WTC11 (cell line): ENCODE measurements at regions not wholly inside any gene's neighbourhood (a gene's known extent, or its start where the extent isn't known, plus 50 kb on each side); places are given as distances from the start of the nearest gene placed in this dataset.

Experiments
- ATAC-seq: fragments of 200-7000 bp; cut with Tn5 transposase; 2 replicates; pipeline ENCODE4 v1.10.0; 2021; ENCODE audit warnings: mild to moderate bottlenecking, moderate library complexity
- CTCF ChIA-PET: fragments of 300-600 bp; sonication (Branson Sonifier 250); formaldehyde crosslinking; loops from one replicate; lab custom pipeline; 2021; ENCODE audit warnings: antibody characterized with exemption; lab: Charles Lee
- POLR2A ChIA-PET: fragments of 350-600 bp; sonication (Branson Sonifier 250); formaldehyde crosslinking; loops from one replicate; lab custom pipeline; 2021; ENCODE audit warnings: antibody characterized with exemption; lab: Charles Lee
- DNase-seq: peaks from one replicate; pipeline ENCODE4 v3.0.0; 2021; ENCODE audit warnings: low spot score
- H3K27ac Mint-ChIP-seq: 2 replicates; pipeline ENCODE4 v1.8.0; 2021; ENCODE audit warnings: mixed read lengths
- H3K27me3 Mint-ChIP-seq: 2 replicates; pipeline ENCODE4 v1.8.0; 2021; ENCODE audit warnings: low read depth, mild to moderate bottlenecking, moderate library complexity, mixed read lengths
- H3K36me3 Mint-ChIP-seq: 2 replicates; pipeline ENCODE4 v1.8.0; 2021; ENCODE audit warnings: mixed read lengths
- H3K4me1 Mint-ChIP-seq: 2 replicates; pipeline ENCODE4 v1.8.0; 2022; ENCODE audit warnings: mixed read lengths
- H3K4me3 Mint-ChIP-seq: 2 replicates; pipeline ENCODE4 v1.8.0; 2021; ENCODE audit warnings: mild to moderate bottlenecking, moderate library complexity, mixed read lengths
- H3K9me3 Mint-ChIP-seq: 2 replicates; pipeline ENCODE4 v1.8.0; 2021; ENCODE audit warnings: mixed read lengths
- ATF3 ChIP-seq: sonication (generic); formaldehyde crosslinking; conservative IDR thresholded peaks from 2 replicates; pipeline ENCODE4 v1.8.1; 2022; ENCODE audit warnings: mild to moderate bottlenecking, missing genetic modification reagents
- CREB1 ChIP-seq: sonication (generic); formaldehyde crosslinking; IDR thresholded peaks from 2 replicates; pipeline ENCODE4 v1.8.0; 2023; ENCODE audit warnings: mild to moderate bottlenecking, missing genetic modification reagents
- E2F1 ChIP-seq: sonication (generic); formaldehyde crosslinking; IDR thresholded peaks from 2 replicates; pipeline ENCODE4 v1.8.0; 2022; ENCODE audit warnings: mild to moderate bottlenecking, missing genetic modification reagents
- FOXP1 ChIP-seq: sonication (generic); formaldehyde crosslinking; IDR thresholded peaks from 2 replicates; pipeline ENCODE4 v1.8.0; 2022; ENCODE audit warnings: missing genetic modification reagents, mild to moderate bottlenecking, moderate library complexity, borderline replicate concordance
- HMGA2 ChIP-seq: fragments of 250-450 bp; sonication (Bioruptor Pico); IDR thresholded peaks from 2 replicates; pipeline ENCODE4 v1.4.0; 2021; ENCODE audit warnings: mild to moderate bottlenecking, moderate library complexity
- MXD4 ChIP-seq: fragments of 250-450 bp; sonication (Bioruptor Pico); IDR thresholded peaks from 2 replicates; pipeline ENCODE4 v1.8.0; 2021; ENCODE audit warnings: mild to moderate bottlenecking, moderate library complexity, borderline replicate concordance
- MYBL2 ChIP-seq: sonication (generic); formaldehyde crosslinking; IDR thresholded peaks from 2 replicates; pipeline ENCODE4 v1.8.1; 2023; ENCODE audit warnings: mild to moderate bottlenecking, moderate library complexity, missing genetic modification reagents
- PRRX2 ChIP-seq: fragments of 250-450 bp; sonication (Bioruptor Pico); IDR thresholded peaks from 2 replicates; pipeline ENCODE4 v1.8.0; 2021; ENCODE audit warnings: mild to moderate bottlenecking
- RORB ChIP-seq: fragments of 250-450 bp; sonication (Bioruptor Pico); IDR thresholded peaks from 2 replicates; pipeline ENCODE4 v1.9.0; 2021; ENCODE audit warnings: mild to moderate bottlenecking
- TEAD4 ChIP-seq: sonication (generic); formaldehyde crosslinking; IDR thresholded peaks from 2 replicates; pipeline ENCODE4 v1.8.0; 2022; ENCODE audit warnings: mild to moderate bottlenecking, missing genetic modification reagents
- ZNF317 ChIP-seq: sonication (generic); formaldehyde crosslinking; IDR thresholded peaks from 2 replicates; pipeline ENCODE4 v1.8.1; 2023; ENCODE audit warnings: low read depth, mild to moderate bottlenecking, moderate library complexity, missing genetic modification reagents, borderline replicate concordance
- TF ChIP-seq, protein P1 (sequence below): sonication (generic); formaldehyde crosslinking; IDR thresholded peaks from 2 replicates; pipeline ENCODE4 v1.8.1; 2023; ENCODE audit warnings: mild to moderate bottlenecking, missing genetic modification reagents, moderate library complexity
- TF ChIP-seq, protein P2 (sequence below): sonication (generic); formaldehyde crosslinking; IDR thresholded peaks from 2 replicates; pipeline ENCODE4 v1.8.1; 2022; ENCODE audit warnings: mild to moderate bottlenecking, moderate library complexity, missing genetic modification reagents
- TF ChIP-seq, protein P3 (sequence below): fragments of 250-450 bp; sonication (Bioruptor Pico); IDR thresholded peaks from 2 replicates; pipeline ENCODE4 v1.9.0; 2021; ENCODE audit warnings: mild to moderate bottlenecking, borderline replicate concordance
- TF ChIP-seq, protein P4 (sequence below): fragments of 250-450 bp; sonication (Bioruptor Pico); IDR thresholded peaks from 2 replicates; pipeline ENCODE4 v1.9.0; 2021; ENCODE audit warnings: mild to moderate bottlenecking
- TF ChIP-seq, protein P5 (sequence below): sonication (generic); formaldehyde crosslinking; IDR thresholded peaks from 2 replicates; pipeline ENCODE4 v1.8.1; 2023; ENCODE audit warnings: mild to moderate bottlenecking, moderate library complexity, missing genetic modification reagents
- TF ChIP-seq, protein P6 (sequence below): sonication (generic); formaldehyde crosslinking; IDR thresholded peaks from 2 replicates; pipeline ENCODE4 v1.8.1; 2023; ENCODE audit warnings: mild to moderate bottlenecking, missing genetic modification reagents, moderate library complexity

DNA sequence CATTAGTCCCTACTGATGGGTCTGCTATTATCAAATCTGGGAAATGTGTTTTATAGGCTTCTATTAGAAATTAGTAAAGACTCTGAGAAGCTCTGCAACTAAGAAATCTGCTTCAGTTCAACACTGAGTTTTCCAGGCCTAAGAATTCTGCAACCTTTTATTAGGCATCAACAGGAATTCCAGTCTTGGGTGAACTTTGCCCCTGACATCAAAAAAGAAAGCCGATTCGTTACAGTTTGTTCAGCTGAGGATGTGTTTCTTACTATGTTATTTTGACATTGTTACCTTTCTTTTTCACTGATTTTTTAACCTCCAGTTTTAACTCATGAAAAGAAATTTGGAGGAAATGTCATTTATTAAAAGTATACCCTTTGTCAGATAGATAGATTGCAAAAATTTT is 131.5 kb upstream of the KCNH8 start:
- Mint-ChIP-seq H3K27me3 (no peaks in the 10 kb centered on the region), H3K9me3 (peaks cover 7% of the 10 kb centered on the region; the same call in 1 of the 2 replicates), H3K27ac (no peak overlapping the region), H3K4me3 (no peak overlapping the region), H3K36me3 (no peaks in the 10 kb centered on the region), H3K4me1 (peaks cover 24% of the 10 kb centered on the region)
- ChIA-PET CTCF (no interaction called here), POLR2A (no interaction called here)
- DNase-seq: no peak
- no peak for ATAC-seq
- TF ChIP-seq, protein P1, sequence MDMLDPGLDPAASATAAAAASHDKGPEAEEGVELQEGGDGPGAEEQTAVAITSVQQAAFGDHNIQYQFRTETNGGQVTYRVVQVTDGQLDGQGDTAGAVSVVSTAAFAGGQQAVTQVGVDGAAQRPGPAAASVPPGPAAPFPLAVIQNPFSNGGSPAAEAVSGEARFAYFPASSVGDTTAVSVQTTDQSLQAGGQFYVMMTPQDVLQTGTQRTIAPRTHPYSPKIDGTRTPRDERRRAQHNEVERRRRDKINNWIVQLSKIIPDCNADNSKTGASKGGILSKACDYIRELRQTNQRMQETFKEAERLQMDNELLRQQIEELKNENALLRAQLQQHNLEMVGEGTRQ (CRISPR knock-in tag): no peak
- TF ChIP-seq, protein P2, sequence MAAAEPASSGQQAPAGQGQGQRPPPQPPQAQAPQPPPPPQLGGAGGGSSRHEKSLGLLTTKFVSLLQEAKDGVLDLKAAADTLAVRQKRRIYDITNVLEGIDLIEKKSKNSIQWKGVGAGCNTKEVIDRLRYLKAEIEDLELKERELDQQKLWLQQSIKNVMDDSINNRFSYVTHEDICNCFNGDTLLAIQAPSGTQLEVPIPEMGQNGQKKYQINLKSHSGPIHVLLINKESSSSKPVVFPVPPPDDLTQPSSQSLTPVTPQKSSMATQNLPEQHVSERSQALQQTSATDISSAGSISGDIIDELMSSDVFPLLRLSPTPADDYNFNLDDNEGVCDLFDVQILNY (CRISPR knock-in tag): no peak
- TF ChIP-seq TEAD4 (CRISPR knock-in tag): no peak
- no peak for TF ChIP-seq HMGA2 (CRISPR knock-in tag)
- TF ChIP-seq, protein P3, sequence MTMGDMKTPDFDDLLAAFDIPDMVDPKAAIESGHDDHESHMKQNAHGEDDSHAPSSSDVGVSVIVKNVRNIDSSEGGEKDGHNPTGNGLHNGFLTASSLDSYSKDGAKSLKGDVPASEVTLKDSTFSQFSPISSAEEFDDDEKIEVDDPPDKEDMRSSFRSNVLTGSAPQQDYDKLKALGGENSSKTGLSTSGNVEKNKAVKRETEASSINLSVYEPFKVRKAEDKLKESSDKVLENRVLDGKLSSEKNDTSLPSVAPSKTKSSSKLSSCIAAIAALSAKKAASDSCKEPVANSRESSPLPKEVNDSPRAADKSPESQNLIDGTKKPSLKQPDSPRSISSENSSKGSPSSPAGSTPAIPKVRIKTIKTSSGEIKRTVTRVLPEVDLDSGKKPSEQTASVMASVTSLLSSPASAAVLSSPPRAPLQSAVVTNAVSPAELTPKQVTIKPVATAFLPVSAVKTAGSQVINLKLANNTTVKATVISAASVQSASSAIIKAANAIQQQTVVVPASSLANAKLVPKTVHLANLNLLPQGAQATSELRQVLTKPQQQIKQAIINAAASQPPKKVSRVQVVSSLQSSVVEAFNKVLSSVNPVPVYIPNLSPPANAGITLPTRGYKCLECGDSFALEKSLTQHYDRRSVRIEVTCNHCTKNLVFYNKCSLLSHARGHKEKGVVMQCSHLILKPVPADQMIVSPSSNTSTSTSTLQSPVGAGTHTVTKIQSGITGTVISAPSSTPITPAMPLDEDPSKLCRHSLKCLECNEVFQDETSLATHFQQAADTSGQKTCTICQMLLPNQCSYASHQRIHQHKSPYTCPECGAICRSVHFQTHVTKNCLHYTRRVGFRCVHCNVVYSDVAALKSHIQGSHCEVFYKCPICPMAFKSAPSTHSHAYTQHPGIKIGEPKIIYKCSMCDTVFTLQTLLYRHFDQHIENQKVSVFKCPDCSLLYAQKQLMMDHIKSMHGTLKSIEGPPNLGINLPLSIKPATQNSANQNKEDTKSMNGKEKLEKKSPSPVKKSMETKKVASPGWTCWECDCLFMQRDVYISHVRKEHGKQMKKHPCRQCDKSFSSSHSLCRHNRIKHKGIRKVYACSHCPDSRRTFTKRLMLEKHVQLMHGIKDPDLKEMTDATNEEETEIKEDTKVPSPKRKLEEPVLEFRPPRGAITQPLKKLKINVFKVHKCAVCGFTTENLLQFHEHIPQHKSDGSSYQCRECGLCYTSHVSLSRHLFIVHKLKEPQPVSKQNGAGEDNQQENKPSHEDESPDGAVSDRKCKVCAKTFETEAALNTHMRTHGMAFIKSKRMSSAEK (CRISPR knock-in tag): no peak
- TF ChIP-seq, protein P4, sequence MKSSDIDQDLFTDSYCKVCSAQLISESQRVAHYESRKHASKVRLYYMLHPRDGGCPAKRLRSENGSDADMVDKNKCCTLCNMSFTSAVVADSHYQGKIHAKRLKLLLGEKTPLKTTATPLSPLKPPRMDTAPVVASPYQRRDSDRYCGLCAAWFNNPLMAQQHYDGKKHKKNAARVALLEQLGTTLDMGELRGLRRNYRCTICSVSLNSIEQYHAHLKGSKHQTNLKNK (CRISPR knock-in tag): no peak
- TF ChIP-seq E2F1 (CRISPR knock-in tag): no peak
- no peak for TF ChIP-seq PRRX2 (CRISPR knock-in tag)
- TF ChIP-seq FOXP1 (CRISPR knock-in tag): no peak
- TF ChIP-seq, protein P5, sequence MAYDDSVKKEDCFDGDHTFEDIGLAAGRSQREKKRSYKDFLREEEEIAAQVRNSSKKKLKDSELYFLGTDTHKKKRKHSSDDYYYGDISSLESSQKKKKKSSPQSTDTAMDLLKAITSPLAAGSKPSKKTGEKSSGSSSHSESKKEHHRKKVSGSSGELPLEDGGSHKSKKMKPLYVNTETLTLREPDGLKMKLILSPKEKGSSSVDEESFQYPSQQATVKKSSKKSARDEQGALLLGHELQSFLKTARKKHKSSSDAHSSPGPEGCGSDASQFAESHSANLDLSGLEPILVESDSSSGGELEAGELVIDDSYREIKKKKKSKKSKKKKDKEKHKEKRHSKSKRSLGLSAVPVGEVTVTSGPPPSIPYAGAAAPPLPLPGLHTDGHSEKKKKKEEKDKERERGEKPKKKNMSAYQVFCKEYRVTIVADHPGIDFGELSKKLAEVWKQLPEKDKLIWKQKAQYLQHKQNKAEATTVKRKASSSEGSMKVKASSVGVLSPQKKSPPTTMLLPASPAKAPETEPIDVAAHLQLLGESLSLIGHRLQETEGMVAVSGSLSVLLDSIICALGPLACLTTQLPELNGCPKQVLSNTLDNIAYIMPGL (CRISPR knock-in tag): no peak
- TF ChIP-seq, protein P6, sequence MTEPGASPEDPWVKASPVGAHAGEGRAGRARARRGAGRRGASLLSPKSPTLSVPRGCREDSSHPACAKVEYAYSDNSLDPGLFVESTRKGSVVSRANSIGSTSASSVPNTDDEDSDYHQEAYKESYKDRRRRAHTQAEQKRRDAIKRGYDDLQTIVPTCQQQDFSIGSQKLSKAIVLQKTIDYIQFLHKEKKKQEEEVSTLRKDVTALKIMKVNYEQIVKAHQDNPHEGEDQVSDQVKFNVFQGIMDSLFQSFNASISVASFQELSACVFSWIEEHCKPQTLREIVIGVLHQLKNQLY (CRISPR knock-in tag): no peak
- TF ChIP-seq CREB1 (CRISPR knock-in tag): no peak
- no peak for TF ChIP-seq RORB (CRISPR knock-in tag)
- TF ChIP-seq ZNF317 (CRISPR knock-in tag): no peak
- TF ChIP-seq MXD4 (CRISPR knock-in tag): no peak
- no peak for TF ChIP-seq MYBL2 (CRISPR knock-in tag)
- no peak for TF ChIP-seq ATF3
